ENCODE measurements at regions not wholly inside any gene's neighbourhood (a gene's known extent, or its start where the extent isn't known, plus 50 kb on each side); places are given as distances from the start of the nearest gene placed in this dataset.

- no peak overlapping the region for H4K5ac ChIP-seq (ENCODE audit: insufficient read length, low read depth, low read length)
- TF ChIP-seq PHF8 (conservative IDR thresholded peaks at IDR 0.05; ENCODE audit: low read depth, low read length) = no peak
- TF ChIP-seq BCL11A (IDR thresholded peaks at IDR 0.05; ENCODE audit: low read depth in 2 of 2, low read length in 2 of 2) = no peak
- TF ChIP-seq POLR2AphosphoS5 (IDR thresholded peaks at IDR 0.05; ENCODE audit: low read depth, low read length) = no peak
- TF ChIP-seq CBX8 (IDR thresholded peaks at IDR 0.05; ENCODE audit: borderline replicate concordance, low read depth, low read length) = no peak
- TF ChIP-seq TEAD4 (IDR thresholded peaks at IDR 0.05; ENCODE audit: low read depth, low read length) = no peak
- no peak for TF ChIP-seq CEBPB (IDR thresholded peaks at IDR 0.05; ENCODE audit: low read depth, low read length)
- TF ChIP-seq ASH2L (IDR thresholded peaks at IDR 0.05; ENCODE audit: low read length) = no peak
- no peak for TF ChIP-seq SUZ12 (IDR thresholded peaks at IDR 0.05; ENCODE audit: low read length)
- TF ChIP-seq GTF2F1 (IDR thresholded peaks at IDR 0.05; ENCODE audit: borderline replicate concordance, low read depth, low read length) = no peak
- TF ChIP-seq YY1 (IDR thresholded peaks at IDR 0.05; ENCODE audit: low read depth, low read length) = no peak
- TF ChIP-seq NANOG (IDR thresholded peaks at IDR 0.05; ENCODE audit: insufficient read depth, low read depth, low read length, poor library complexity, severe bottlenecking) = no peak
- no peak for TF ChIP-seq SP2 (IDR thresholded peaks at IDR 0.05; ENCODE audit: low read length)
- TF ChIP-seq JUND (IDR thresholded peaks at IDR 0.05; ENCODE audit: low read length) = no peak
- no peaks in the 10 kb centered on the region for H3K4me1 ChIP-seq (replicated peaks in 1 of 4; ENCODE audit: control insufficient read depth in 3 of 4, insufficient read depth in 4 of 4, low read length in 3 of 4)
- DNase-seq (ENCODE audit: low read depth in 1 of 2, low spot score in 2 of 2) = no peak
- no peak overlapping the region for H2BK12ac ChIP-seq (ENCODE audit: low read depth, low read length)
- H3K18ac ChIP-seq (ENCODE audit: extremely low read depth, low read length) = no peak overlapping the region
- no peak overlapping the region for H3K9ac ChIP-seq (replicated peaks in 1 of 4; ENCODE audit: extremely low read depth in 1 of 4, low read depth in 3 of 4, low read length in 3 of 4)
- no peak overlapping the region for H3K14ac ChIP-seq (ENCODE audit: insufficient read length)
- no peak overlapping the region for H2BK15ac ChIP-seq (ENCODE audit: low read length)
- H2BK20ac ChIP-seq (ENCODE audit: low read length) = no peak overlapping the region
- no peaks in the 10 kb centered on the region for H3K9me3 ChIP-seq (ENCODE audit: insufficient read depth in 2 of 2, low read depth in 1 of 2, low read length in 1 of 2)
- FAIRE-seq = no peak
- H3K4me2 ChIP-seq (ENCODE audit: insufficient read depth in 1 of 2, low read depth in 2 of 2, low read length in 2 of 2) = no peak overlapping the region
- H3K36me3 ChIP-seq (ENCODE audit: control insufficient read depth in 2 of 4, insufficient read depth in 4 of 4, low read length in 3 of 4) = no peaks in the 10 kb centered on the region
- H4K20me1 ChIP-seq (replicated peaks in 1 of 2; ENCODE audit: control insufficient read depth in 1 of 2, insufficient read depth in 2 of 2, low read length in 2 of 2) = no peaks in the 10 kb centered on the region
- H4K8ac ChIP-seq (ENCODE audit: extremely low read depth, insufficient read depth, low read length) = no peak overlapping the region
- H2AFZ ChIP-seq (ENCODE audit: low read length) = no peak overlapping the region
- H3K4me3 ChIP-seq (ENCODE audit: extremely low read depth in 1 of 4, insufficient read depth in 2 of 4, low read depth in 3 of 4, low read length in 4 of 4) = no peak overlapping the region
- H2BK120ac ChIP-seq (replicated peaks; ENCODE audit: low read depth, low read length) = no peak overlapping the region
- 90% methylated on average over 16 of the region's 16 CpGs; no CpG with 5 or more reads in 1 of the 2 experiments for WGBS, 2 experiments (ENCODE audit: extremely low coverage in 1 of 2, insufficient coverage in 1 of 2, insufficient read length in 1 of 2, insufficient replicate concordance in 2 of 2, low coverage in 1 of 2, low lambda C conversion rate in 2 of 2, missing lambda C conversion rate in 1 of 2)
- H3K23me2 ChIP-seq (ENCODE audit: low read depth, low read length) = no peaks in the 10 kb centered on the region; the same call in 1 of the 2 replicates
- ChIA-PET POLR2A (ENCODE audit: partially characterized antibody) (no interaction called here), CTCF (ENCODE audit: partially characterized antibody) (interaction anchor here (1.0 to 5.3 kb wide), 7 partner anchors 9 to 200 kb away, joined by 3 to 18 read pairs (median 4); no protein-coding TSS in a partner anchor)
- H4K91ac ChIP-seq (replicated peaks; ENCODE audit: insufficient read length, low read length) = no peak overlapping the region
- H3K23ac ChIP-seq (ENCODE audit: insufficient read length) = no peak overlapping the region
- no peaks in the 10 kb centered on the region for H3K79me1 ChIP-seq (ENCODE audit: low read depth, low read length)
- no peak overlapping the region for H3K27ac ChIP-seq (ENCODE audit: low read depth, low read length)
- no peaks in the 10 kb centered on the region for H3K27me3 ChIP-seq (replicated peaks in 1 of 4; ENCODE audit: control insufficient read depth in 3 of 4, extremely low read depth in 1 of 4, insufficient read depth in 3 of 4, low read length in 3 of 4)
- no peak overlapping the region for H2BK5ac ChIP-seq (ENCODE audit: low read depth, low read length)
- no peak overlapping the region for H2AK5ac ChIP-seq (ENCODE audit: low read depth, low read length)
- no peak overlapping the region for H3K56ac ChIP-seq (replicated peaks; ENCODE audit: insufficient read length, low read depth, low read length)
- no peak overlapping the region for H3K4ac ChIP-seq (replicated peaks; ENCODE audit: insufficient read length, low read depth, low read length)
- no peaks in the 10 kb centered on the region for H3K79me2 ChIP-seq (ENCODE audit: control insufficient read depth in 1 of 2, insufficient read depth in 2 of 2, low read length in 2 of 2)
Observed at GRCh38 chr17:56690441-56691291, 97.2 kb downstream of the NOG start.
